IPS DF 6.9 (cell line): ENCODE measurements at regions not wholly inside any gene's neighbourhood (a gene's known extent, or its start where the extent isn't known, plus 50 kb on each side); places are given as distances from the start of the nearest gene placed in this dataset.

Experiments
- DNase-seq: peaks from one replicate; pipeline ENCODE4 v3.0.0-alpha.2; 2013; ENCODE audit warnings: low read depth, low spot score
- H3K27ac ChIP-seq: one replicate; pipeline ENCODE4 v1.5.1; 2013; ENCODE audit warnings: low read length, control low read depth
- H3K27me3 ChIP-seq: 2 replicates; pipeline ENCODE4 v1.6.1; 2013; ENCODE audit warnings: mild to moderate bottlenecking, low read length; ENCODE audit not compliant: control insufficient read depth, insufficient read depth
- H3K36me3 ChIP-seq: 2 replicates; pipeline ENCODE4 v1.6.1; 2013; ENCODE audit warnings: low read length; ENCODE audit not compliant: control insufficient read depth, insufficient read depth
- H3K4me1 ChIP-seq: 2 replicates; pipeline ENCODE4 v1.6.1; 2013; ENCODE audit warnings: low read length; ENCODE audit not compliant: control insufficient read depth, insufficient read depth
- H3K4me3 ChIP-seq: 2 replicates; pipeline ENCODE4 v1.5.1; 2013; ENCODE audit warnings: mild to moderate bottlenecking, low read length
- H3K9me3 ChIP-seq: 2 replicates; pipeline ENCODE4 v1.6.1; 2013; ENCODE audit warnings: low read length, inconsistent platforms; ENCODE audit not compliant: control insufficient read depth, insufficient read depth
- whole genome bisulfite sequencing: extraction: QIAGEN DNeasy Blood & Tissue Kit; methylation state at CpG from one replicate; pipeline ENCODE4 v1.1.7; 2013; ENCODE audit warnings: mixed read lengths, missing lambda C conversion rate; ENCODE audit not compliant: insufficient read length, insufficient coverage; 5-methylcytosine and 5-hydroxymethylcytosine counted together

DNA sequence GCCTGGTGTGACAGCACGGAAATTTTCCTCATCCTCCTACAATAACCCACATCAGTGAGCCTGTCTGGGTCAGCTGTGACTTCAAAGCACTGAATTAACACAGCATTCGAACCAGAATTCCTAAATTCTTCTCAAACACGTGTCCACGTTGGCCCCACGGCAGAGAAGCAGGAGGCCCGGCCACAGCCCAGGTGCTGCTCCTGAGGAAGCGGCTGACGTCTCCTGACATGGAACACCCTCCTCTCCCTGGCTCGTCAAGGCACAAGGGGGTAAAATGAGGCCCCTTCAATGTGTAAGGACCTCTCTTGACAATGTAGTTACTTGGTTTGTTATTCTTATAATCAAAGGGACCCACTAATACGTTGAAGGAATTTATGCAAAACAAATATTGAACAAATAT lies 156.3 kb upstream of the GSC start:
- no peaks in the 10 kb centered on the region; the same call in 1 of the 2 replicates for H3K27me3 ChIP-seq
- WGBS, result no CpG with 5 or more reads among the region's 10 CpGs
- no peak for DNase-seq
- H3K4me1 ChIP-seq, result no peaks in the 10 kb centered on the region
- no peaks in the 10 kb centered on the region for H3K9me3 ChIP-seq
- H3K4me3 ChIP-seq, result no peak overlapping the region
- H3K36me3 ChIP-seq, result no peaks in the 10 kb centered on the region
- no peak overlapping the region for H3K27ac ChIP-seq

DNA sequence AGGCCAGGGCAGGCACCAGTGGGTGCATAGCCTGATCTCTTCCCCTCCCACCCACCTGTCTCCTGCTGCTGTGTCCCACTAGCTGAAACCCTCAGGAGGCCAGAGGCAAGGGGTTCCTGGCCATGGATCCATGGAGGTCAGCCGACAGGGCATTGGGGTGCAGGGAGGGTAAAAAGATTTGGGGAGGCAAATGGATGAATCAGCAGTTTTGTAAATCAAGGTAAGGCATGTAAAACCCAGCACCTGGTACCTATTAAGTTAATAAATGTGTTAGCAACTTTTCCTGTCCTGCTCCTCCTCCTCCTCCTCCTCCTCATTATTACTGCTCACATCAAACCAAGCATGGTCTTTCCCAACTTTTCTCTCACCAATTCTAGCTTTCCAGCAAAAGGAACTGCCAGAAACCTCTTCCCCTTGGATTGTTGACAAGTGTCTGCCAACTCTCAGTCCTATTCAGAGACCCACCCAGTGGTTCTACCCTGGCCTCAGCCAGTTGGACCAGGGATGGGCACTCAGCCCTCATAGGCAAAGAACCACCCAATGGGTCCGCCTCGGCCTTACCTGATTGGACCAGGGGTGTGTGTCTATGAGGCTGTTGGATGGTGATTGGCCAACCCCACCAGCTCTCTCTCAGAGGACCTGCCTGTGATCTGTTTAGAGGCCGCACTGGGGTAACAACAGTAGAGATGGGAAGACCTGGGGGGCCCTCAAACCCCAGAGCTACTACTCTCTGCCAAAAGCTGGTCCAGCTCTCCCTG lies 155.7 kb upstream of the GSC start:
- no CpG with 5 or more reads among the region's 4 CpGs for WGBS
- no peak for DNase-seq
- no peaks in the 10 kb centered on the region for H3K4me1 ChIP-seq
- no peaks in the 10 kb centered on the region for H3K36me3 ChIP-seq
- no peaks in the 10 kb centered on the region for H3K9me3 ChIP-seq
- H3K27ac ChIP-seq, result no peak overlapping the region
- H3K4me3 ChIP-seq, result no peak overlapping the region
- no peaks in the 10 kb centered on the region; the same call in 1 of the 2 replicates for H3K27me3 ChIP-seq

DNA sequence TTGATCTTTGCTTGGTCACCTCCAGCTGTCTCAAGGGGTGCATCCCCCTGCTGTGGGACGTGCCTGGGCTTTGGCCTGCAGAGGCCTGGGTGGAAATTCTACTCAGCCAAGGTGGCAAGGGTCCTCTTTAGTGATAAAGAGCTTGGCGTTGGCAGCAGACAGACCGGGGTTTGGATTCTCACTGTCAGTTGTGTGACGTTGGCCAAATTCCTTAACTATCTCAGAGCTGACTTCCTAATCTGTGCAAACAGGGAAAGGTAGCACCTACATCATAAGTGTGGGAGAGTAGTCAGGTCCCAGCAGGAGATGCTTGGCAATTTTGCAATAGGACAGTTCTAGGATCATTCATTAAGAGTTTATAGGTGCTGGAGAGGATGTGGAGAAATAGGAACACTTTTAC lies 154.3 kb upstream of the GSC start:
- no peak overlapping the region for H3K4me3 ChIP-seq
- no peak for DNase-seq
- no peaks in the 10 kb centered on the region for H3K4me1 ChIP-seq
- H3K36me3 ChIP-seq, result no peaks in the 10 kb centered on the region
- no peak overlapping the region for H3K27ac ChIP-seq
- H3K9me3 ChIP-seq, result no peaks in the 10 kb centered on the region
- no peaks in the 10 kb centered on the region; the same call in 1 of the 2 replicates for H3K27me3 ChIP-seq
- WGBS, result no CpG with 5 or more reads among the region's 4 CpGs

DNA sequence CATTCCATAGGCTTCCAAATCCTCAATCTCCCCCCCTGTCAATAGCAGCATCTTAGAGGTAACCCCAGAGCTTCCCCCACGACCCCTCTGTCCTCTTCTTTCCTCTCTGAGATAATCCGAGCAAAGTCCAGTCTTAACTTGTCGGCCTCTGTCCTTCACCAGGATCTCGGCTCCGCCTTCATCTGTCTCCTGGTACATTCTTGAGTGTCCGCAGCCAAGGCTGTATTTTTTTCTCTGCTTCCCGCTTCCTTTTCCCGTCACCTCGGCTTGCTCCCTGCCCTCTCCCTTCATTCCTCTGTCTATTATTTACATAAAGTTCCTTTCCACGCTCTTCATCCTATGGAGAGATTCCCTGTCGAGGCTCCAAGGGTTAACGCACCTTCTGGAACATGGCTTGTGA lies 153.9 kb upstream of the GSC start:
- H3K27ac ChIP-seq, result no peak overlapping the region
- H3K27me3 ChIP-seq, result no peaks in the 10 kb centered on the region; the same call in 1 of the 2 replicates
- no peak for DNase-seq
- H3K9me3 ChIP-seq, result no peaks in the 10 kb centered on the region
- no peaks in the 10 kb centered on the region for H3K36me3 ChIP-seq
- WGBS, result no CpG with 5 or more reads among the region's 12 CpGs
- no peaks in the 10 kb centered on the region for H3K4me1 ChIP-seq
- H3K4me3 ChIP-seq, result no peak overlapping the region

DNA sequence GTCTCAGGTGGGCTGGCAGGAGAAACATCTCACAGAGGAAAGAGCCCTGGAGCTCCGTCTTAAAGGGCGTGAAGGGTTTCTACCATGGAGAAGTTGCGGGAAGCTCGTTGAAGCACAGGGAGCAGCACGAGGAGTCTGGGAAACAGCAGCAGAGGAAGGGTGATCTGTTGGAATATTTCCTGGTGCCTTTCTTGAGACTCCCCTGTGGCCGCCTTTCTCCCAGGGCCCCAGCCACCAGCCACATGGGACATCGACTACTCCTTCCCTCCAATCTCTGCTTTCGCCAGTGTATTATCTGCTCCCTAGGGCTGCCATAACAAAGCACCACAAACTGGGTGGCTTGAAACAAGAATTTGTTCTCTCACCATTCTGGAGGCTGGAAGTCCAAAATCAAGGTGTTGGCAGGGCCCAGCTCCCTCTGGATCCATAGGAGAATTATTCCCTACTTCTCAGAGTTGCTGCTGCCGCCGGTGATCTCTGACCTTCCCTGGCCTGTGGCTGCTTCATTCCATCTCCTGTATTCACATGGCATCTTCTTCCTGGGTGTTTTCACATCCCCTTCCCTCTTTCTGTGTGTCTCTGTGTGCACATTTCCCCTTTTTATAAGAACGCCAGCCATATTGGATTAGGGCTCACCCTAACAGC lies 152.8 kb upstream of the GSC start:
- Histone ChIP-seq H3K36me3 (no peaks in the 10 kb centered on the region), H3K4me1 (no peaks in the 10 kb centered on the region), H3K9me3 (no peaks in the 10 kb centered on the region), H3K4me3 (no peak overlapping the region), H3K27ac (no peak overlapping the region), H3K27me3 (no peaks in the 10 kb centered on the region; the same call in 1 of the 2 replicates)
- WGBS, result no CpG with 5 or more reads among the region's 11 CpGs
- no peak for DNase-seq

DNA sequence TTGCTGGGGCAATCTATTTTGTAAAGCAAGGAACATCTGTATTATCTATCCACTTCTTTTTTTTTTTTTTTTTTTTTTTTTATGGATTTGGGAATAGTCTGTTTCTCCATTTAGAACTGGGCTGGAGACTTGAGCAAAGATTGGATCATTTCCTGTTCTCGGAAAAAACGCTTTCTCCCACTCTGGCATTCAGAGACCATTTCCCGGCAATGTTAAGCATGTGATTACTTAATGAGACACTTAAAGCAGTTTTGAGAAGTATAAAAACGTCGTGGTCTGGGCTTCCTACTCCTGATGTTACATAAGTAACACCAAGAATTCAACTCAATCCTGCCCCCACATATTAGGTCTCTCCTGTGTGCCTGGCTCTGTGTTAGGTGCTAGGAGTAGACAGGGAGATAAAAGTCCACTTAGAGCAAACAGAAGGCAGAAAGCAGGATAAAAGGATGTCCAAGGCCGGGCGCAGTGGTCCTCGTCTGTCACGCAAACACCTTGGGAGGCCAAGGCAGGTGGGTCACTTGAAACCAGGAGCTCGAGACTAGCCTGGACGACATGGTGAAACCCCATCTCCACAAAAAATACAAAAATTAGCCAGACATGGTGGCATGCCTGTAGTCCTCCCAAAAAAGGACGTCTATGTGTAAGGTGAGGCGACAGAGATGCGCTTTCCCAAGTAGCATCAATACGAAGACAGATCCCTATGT lies 152.1 kb upstream of the GSC start:
- Histone ChIP-seq H3K4me1 (no peaks in the 10 kb centered on the region), H3K27ac (no peak overlapping the region), H3K9me3 (no peaks in the 10 kb centered on the region), H3K27me3 (no peaks in the 10 kb centered on the region; the same call in 1 of the 2 replicates), H3K4me3 (no peak overlapping the region), H3K36me3 (no peaks in the 10 kb centered on the region)
- no peak for DNase-seq
- WGBS, result no CpG with 5 or more reads among the region's 15 CpGs

DNA sequence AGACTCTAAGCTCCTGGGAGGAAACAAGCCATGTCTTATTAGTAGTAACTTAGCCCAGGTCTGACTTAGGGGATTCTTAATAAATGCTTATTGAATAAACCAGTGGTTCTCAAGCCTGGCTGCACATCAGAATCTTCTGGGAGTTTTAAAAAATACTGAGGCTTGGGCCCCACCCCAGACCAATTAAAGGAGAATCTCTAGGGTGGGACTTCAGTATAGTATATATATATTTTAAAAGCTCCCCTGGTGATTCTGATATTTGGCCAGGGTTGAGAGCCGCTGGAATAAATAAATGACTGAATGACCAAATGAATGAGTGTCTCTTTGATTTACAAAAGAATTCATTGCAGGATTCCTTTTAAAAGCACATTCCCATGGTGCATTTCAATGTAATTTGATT lies 151.5 kb upstream of the GSC start:
- Histone ChIP-seq H3K4me3 (no peak overlapping the region), H3K4me1 (no peaks in the 10 kb centered on the region), H3K27ac (no peak overlapping the region), H3K9me3 (no peaks in the 10 kb centered on the region), H3K27me3 (no peaks in the 10 kb centered on the region; the same call in 1 of the 2 replicates), H3K36me3 (no peaks in the 10 kb centered on the region)
- no peak for DNase-seq
- no CpG with 5 or more reads among the region's 1 CpG for WGBS

DNA sequence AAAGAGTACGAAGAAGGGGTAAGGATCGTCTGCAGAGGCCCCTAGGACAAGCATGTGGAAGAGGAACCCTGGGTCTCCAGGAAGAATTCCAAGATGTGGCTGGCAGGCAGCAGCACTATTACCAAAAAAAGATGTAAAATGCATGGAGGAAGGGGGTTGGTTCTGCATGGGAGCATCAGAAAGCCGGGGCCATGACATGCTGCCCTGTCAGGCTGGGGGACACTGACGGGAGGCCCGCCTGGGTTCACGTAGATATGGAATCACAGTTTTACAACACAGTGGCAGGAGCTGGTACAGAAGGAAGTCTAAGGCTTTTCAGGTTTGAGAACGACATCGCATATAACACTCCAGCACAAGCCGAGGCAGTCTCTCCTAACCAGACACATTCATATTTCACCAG lies 150.0 kb upstream of the GSC start:
- Histone ChIP-seq H3K27me3 (no peaks in the 10 kb centered on the region; the same call in 1 of the 2 replicates), H3K36me3 (no peaks in the 10 kb centered on the region), H3K27ac (no peak overlapping the region), H3K4me1 (no peaks in the 10 kb centered on the region), H3K9me3 (no peaks in the 10 kb centered on the region), H3K4me3 (no peak overlapping the region)
- WGBS, result no CpG with 5 or more reads among the region's 9 CpGs
- DNase-seq, result no peak

DNA sequence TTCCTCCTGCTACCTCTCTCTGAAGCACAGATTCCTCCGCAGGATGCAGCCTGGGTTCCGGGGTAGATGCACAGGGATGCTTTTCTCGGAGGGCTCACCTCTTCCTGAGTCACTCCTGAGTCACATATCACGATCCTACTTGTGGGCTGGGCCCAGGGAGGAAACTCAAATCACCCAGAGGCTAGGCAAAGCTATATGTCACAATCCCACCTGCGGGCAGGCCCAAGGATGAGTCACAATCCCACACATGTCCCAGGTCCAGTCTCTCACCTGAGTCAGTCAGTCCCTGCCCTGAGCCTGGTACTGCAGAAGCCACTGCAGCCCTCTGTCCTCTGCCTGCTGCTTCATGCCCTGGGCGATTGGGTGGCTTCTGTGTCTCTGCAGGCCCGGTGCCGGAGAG lies 149.0 kb upstream of the GSC start:
- Histone ChIP-seq H3K9me3 (no peaks in the 10 kb centered on the region), H3K27me3 (no peaks in the 10 kb centered on the region; the same call in 1 of the 2 replicates), H3K36me3 (no peaks in the 10 kb centered on the region), H3K27ac (no peak overlapping the region), H3K4me3 (no peak overlapping the region), H3K4me1 (no peaks in the 10 kb centered on the region)
- no CpG with 5 or more reads among the region's 8 CpGs for WGBS
- DNase-seq, result no peak

DNA sequence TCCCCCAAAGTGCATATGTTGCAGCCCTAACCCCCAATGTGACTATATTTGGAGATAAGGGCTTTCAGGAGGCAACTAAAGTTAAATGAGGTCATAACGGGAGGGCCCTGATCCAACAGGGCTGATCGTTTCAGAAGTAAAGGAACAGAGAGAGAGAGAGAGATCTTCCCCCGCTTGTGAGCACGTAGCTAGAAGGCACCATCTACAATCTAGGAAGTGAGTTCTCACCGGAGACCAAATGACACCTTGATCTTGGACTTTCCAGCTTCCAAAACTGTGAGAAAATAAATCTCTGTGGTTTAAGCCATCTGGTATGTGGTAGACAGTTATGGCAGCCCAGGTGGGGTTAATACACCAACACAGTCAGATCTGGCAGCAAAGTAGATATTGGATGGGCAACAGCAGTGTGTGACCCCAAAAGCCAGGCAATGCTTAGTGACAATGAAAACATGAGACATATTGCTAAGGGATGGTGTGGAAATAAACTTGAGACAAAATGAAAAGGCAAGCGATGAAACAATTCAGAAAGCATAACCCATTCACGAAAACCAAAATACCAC lies 147.2 kb upstream of the GSC start:
- Histone ChIP-seq H3K9me3 (no peaks in the 10 kb centered on the region), H3K27ac (no peak overlapping the region), H3K27me3 (no peaks in the 10 kb centered on the region), H3K36me3 (no peaks in the 10 kb centered on the region), H3K4me3 (no peak overlapping the region), H3K4me1 (no peaks in the 10 kb centered on the region)
- 100% methylated on average over 1 of the region's 7 CpGs for WGBS
- no peak for DNase-seq
